SH-SY5Y (cell line): ENCODE measurements at regions not wholly inside any gene's neighbourhood (a gene's known extent, or its start where the extent isn't known, plus 50 kb on each side); places are given as distances from the start of the nearest gene placed in this dataset.

Experiments
- GATA2 ChIP-seq: IDR thresholded peaks from 2 replicates; pipeline ENCODE4 v1.6.1; 2011; ENCODE audit warnings: mild to moderate bottlenecking, low read depth, low read length
- GATA3 ChIP-seq: IDR thresholded peaks from 2 replicates; pipeline ENCODE4 v1.6.1; 2011; ENCODE audit warnings: low read depth, mild to moderate bottlenecking, low read length, moderate library complexity

GRCh38 chr6:87822011-87822410, 120.0 kb upstream of the AKIRIN2 start:
- TF ChIP-seq GATA2 (no peak), GATA3 (no peak)
